ENCODE measurements at regions not wholly inside any gene's neighbourhood (a gene's known extent, or its start where the extent isn't known, plus 50 kb on each side); places are given as distances from the start of the nearest gene placed in this dataset.

GRCh38 chr16:51349626-51350025, 198.6 kb upstream of the SALL1 start:
- DNase-seq = no peak

- DNase-seq = no peak
These were observed 192.3 kb upstream of the SALL1 start for GRCh38 chr16:51343411-51343810.

GRCh38 chr16:51341204-51341603, 190.1 kb upstream of the SALL1 start:
- no peak for DNase-seq

GRCh38 chr16:51337662-51338061, 186.6 kb upstream of the SALL1 start:
- DNase-seq = no peak

GRCh38 chr16:51328733-51329132, 177.7 kb upstream of the SALL1 start:
- no peak for DNase-seq

- no peak for DNase-seq
These were observed 175.9 kb upstream of the SALL1 start for GRCh38 chr16:51327001-51327400.

GRCh38 chr16:51326131-51326856, 175.2 kb upstream of the SALL1 start:
- no peak for DNase-seq

GRCh38 chr16:51321251-51321650, 170.2 kb upstream of the SALL1 start:
- DNase-seq = no peak

GRCh38 chr16:51317575-51317974, 166.5 kb upstream of the SALL1 start:
- DNase-seq = no peak

GRCh38 chr16:51313198-51313597, 162.1 kb upstream of the SALL1 start:
- DNase-seq = no peak

GRCh38 chr16:51312363-51313150, 161.5 kb upstream of the SALL1 start:
- DNase-seq = no peak

GRCh38 chr16:51310159-51310558, 159.1 kb upstream of the SALL1 start:
- DNase-seq = no peak

- DNase-seq = no peak
These were observed 156.0 kb upstream of the SALL1 start for GRCh38 chr16:51306886-51307595.

- no peak for DNase-seq
These were observed 155.0 kb upstream of the SALL1 start for GRCh38 chr16:51306116-51306515.

GRCh38 chr16:51305337-51305736, 154.3 kb upstream of the SALL1 start:
- no peak for DNase-seq

- no peak for DNase-seq
These were observed 151.0 kb upstream of the SALL1 start for GRCh38 chr16:51302042-51302441.

GRCh38 chr16:51298800-51299199, 147.7 kb upstream of the SALL1 start:
- DNase-seq = no peak

GRCh38 chr16:51290442-51291285, 139.6 kb upstream of the SALL1 start:
- DNase-seq = no peak

GRCh38 chr16:51289336-51289735, 138.3 kb upstream of the SALL1 start:
- DNase-seq = no peak

- DNase-seq = no peak
These were observed 136.2 kb upstream of the SALL1 start for GRCh38 chr16:51287121-51287755.

GRCh38 chr16:51286272-51286671, 135.2 kb upstream of the SALL1 start:
- DNase-seq = no peak

- DNase-seq = no peak
These were observed 125.3 kb upstream of the SALL1 start for GRCh38 chr16:51276336-51276735.

All from DMS79 treated with DMSO at 0.1 percent for 48 hours (cell line).